ENCODE measurements at regions not wholly inside any gene's neighbourhood (a gene's known extent, or its start where the extent isn't known, plus 50 kb on each side); places are given as distances from the start of the nearest gene placed in this dataset.

DNA sequence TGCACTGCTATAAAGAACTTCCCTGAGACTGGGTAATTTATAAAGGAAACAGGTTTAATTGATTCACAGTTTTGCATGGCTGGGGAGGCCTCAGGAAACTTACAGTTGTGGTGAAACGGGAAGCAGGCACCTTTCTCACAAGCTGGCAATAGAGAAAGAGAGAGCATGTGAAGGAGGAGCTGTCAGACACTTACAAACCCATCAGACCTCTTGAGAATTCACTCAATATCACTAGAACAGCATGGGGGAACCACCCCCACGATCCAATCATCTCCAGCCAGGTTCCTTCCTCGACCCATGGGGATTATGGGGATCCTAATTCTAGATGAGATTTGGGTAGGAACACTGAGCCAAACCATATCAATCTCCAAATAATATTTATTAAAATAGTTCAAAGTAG lies 729.2 kb upstream of the DDX18 start:
- TF ChIP-seq SMC3 (IDR thresholded peaks at IDR 0.05; ENCODE audit: low read depth, low read length) (no peak), MXI1 (IDR thresholded peaks at IDR 0.05; ENCODE audit: borderline replicate concordance, low read depth, low read length) (no peak), POLR2A (IDR thresholded peaks at IDR 0.05; ENCODE audit: low read depth, low read length) (no peak), RAD21 (IDR thresholded peaks at IDR 0.05; ENCODE audit: low read length) (no peak)
- TF ChIP-seq, protein P1, sequence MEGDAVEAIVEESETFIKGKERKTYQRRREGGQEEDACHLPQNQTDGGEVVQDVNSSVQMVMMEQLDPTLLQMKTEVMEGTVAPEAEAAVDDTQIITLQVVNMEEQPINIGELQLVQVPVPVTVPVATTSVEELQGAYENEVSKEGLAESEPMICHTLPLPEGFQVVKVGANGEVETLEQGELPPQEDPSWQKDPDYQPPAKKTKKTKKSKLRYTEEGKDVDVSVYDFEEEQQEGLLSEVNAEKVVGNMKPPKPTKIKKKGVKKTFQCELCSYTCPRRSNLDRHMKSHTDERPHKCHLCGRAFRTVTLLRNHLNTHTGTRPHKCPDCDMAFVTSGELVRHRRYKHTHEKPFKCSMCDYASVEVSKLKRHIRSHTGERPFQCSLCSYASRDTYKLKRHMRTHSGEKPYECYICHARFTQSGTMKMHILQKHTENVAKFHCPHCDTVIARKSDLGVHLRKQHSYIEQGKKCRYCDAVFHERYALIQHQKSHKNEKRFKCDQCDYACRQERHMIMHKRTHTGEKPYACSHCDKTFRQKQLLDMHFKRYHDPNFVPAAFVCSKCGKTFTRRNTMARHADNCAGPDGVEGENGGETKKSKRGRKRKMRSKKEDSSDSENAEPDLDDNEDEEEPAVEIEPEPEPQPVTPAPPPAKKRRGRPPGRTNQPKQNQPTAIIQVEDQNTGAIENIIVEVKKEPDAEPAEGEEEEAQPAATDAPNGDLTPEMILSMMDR (conservative IDR thresholded peaks at IDR 0.05; ENCODE audit: low read depth, low read length) = no peak
